GM18868 (cell line): ENCODE measurements at regions not wholly inside any gene's neighbourhood (a gene's known extent, or its start where the extent isn't known, plus 50 kb on each side); places are given as distances from the start of the nearest gene placed in this dataset.
A peak's percentile ranks its signal among the peaks of the same experiment; 100 is the strongest.
"Not testable (repeated sequence)": the region's sequence is repeated elsewhere in the genome, so short reads cannot be mapped to it uniquely, and the experiment has no call there.

Source experiments
- ATAC-seq: cut with Tn5 transposase; IDR thresholded peaks from one replicate; pipeline ENCODE4 v1.9.1; 2021; ENCODE audit warnings: mild to moderate bottlenecking, moderate library complexity; ENCODE audit not compliant: unreplicated experiment

DNA sequence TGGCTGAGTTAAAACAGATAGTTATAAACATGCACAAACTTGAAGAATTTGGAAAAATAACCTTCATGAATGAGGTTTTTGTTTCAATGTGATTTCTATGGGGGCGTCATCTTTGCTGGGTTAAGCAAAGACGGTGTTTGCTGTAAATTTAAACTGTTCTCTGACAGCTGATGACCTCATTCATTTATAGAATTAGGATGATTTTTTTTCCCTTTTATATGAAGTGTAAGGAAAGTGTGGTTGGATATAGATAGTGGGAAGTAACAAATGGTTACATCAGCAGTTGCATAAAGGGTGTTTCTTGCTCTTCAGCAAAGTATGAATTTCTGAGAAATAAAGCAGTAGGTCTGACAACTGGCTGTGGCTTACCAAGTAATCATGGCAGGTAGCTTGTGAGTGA lies 137.2 kb upstream of the CENPW start:
- ATAC-seq = no peak

DNA sequence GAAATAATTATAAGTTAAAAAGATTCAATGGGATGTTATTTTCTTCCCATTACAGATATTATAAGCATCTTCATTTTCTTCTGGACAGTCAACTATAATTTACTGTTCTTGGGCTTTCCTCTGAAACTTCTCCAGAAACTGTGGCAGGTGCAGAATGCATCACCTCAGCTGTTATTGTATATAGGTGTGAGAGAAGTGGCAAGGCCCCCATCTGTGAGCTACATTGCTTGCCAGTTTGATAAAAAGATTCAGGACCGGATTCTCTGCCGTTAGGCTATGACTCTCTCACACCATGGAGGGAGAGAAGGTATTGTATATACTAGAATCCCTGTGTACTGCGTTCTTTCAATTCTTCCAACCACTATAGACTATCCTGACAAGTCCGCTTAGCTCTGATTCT lies 135.8 kb upstream of the CENPW start:
- no peak for ATAC-seq

DNA sequence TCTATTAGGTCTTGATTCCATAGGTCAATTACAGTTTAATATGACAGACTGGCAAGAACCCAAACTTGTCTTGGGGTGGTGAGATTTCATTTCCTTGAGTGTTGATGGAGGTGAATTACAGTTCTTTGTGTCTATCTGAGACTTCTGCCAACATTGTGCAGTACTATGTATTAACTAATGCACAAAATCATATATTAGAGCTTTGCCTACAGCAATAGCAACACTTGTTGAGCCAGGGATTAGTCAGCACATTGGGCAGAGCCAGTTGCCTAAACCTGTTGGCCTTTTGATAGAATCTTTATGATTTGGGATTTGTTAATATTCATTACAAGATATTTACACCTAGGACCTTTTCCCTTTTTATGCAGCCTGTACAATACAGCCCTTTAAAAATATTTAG lies 135.3 kb upstream of the CENPW start:
- no peak for ATAC-seq

DNA sequence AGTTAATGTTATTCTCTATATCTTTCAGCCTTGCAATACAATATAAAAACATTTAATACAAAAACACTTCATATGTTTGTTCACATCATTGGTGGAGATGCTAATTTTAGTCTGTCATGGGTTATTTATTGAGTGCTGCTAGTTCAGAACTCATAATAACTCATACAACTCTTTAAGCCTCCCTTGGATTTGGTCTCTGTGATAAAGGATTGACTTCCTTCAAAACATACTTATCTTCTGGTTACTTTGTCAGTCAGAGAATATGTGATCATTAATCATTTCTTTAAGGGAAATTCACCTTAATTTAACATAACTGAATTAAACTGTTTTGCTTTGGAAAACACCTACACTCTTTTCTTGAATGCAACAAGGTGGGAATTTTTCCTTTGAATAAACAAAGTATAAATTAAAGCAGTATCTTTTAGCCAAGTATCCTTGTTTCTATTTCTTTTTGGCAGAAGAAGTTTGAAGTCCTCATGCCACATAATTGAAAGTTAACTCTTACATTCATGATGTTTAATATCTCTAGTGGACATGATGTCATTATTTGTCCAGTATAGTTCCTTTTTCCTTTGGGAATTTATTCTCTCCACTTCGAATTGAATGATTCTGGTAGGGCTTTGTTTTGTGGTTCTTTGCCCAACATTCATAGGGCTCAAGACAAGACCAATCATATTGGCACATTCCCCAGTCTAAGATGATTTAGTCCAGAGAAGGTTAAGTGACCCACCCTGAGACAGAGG lies 133.2 kb upstream of the CENPW start:
- no peak for ATAC-seq

DNA sequence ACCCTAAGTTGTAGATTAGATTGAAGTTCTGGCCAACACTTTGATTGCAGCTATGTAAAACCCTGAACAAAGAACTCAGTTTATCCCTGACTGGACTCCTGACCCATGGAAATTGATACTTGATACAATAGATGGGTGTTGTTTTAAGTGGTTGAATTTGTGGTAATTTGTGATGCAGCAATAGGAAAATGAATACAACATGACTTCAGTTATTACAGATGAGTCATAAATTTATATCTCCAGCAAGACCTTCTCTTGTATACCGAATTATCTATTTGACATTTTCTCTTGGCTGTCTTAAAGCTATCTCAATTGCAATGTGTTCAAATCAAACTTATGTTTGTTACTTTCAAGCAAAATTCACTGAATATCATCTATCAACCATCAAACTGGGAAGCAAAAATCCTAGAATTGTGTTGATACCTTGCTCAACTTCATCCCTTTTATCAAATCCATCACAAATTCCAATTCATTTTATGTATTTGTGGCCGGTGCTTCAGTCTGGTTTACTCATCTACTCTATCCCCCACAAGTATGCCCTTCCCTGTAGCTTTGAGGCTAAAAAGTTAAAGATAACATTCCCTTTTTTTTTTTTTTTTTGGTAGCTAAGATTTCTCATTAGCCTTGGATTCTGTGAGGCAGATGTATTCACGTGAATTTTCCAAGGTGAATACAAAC lies 129.4 kb upstream of the CENPW start:
- no peak for ATAC-seq

DNA sequence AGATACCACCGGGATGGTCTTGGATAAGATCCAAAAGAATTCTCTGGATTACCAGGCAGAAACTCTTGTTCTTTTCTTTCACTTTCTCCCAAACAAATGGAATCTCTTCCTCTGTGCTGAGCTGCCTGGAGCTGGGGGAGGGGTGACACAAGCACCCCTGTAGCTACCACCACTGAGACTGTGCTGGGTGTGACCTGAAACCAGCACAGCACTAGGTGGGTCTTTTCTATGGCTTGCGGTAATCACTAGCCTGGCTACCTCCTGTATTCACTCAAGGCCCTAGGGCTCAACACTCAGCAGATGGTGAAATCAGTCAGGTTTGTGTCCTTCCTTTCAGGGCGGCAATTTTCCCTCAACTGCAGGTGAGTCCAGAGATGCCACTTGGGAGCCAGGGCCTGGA lies 122.4 kb upstream of the CENPW start:
- no peak for ATAC-seq

DNA sequence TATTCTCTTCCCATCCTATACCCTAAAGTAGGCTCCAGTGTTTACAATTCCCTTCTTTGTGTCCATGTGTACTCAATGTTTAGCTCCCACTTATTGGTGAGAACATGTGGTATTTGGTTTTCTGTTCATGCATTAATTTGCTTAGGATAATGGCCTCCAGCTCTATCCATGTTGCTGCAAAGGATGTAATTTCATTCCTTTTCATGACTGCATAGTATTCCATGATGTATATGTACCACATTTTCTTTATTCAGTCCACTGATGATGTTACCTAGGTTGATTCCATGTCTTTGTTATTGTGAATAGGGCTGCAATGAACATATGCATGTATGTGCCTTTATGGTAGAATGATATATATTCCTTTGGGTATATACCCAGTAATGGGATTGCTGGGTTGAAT lies 119.0 kb upstream of the CENPW start:
- ATAC-seq = not testable (repeated sequence)

DNA sequence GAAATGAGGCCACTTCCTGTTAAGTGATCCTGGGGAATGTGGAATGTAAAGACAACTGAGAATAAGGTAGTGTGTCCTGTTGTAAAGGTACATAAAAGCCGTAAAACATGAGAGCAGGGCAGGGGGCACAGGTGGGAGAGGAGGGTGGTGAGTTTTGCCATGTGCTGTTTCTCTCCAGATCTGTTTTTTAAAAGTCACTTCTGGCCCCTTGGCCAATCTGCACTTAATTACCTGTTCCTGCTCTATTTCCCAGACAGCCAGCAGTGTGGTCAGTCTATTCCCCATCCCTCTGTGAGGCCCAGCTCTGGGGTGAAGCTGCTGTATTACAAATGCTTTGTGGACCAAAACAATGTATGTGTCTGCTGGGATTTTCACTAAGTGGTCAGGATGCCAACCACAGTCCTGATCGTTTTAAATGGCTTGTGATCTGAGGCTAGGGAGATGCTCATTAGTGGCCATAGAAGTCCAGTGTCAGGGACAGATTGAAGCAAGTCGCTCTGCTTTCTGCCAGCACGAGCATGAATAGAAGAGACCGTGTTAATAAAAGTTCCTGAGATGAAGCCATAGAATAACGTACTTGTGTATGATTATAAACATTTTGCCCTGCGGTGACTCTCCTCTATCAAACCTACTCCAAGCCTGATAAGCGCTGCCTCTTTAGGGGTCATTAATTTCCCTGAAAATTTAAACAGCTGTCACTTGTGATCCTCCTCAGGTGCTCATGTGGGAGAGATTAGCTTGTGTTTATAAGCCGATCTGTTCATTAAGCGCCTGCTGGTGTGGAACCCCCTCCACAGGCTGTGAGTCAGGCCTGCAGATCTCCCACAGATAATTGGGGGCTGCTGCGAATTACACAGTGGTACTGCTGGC lies 111.8 kb upstream of the CENPW start:
- no peak for ATAC-seq

DNA sequence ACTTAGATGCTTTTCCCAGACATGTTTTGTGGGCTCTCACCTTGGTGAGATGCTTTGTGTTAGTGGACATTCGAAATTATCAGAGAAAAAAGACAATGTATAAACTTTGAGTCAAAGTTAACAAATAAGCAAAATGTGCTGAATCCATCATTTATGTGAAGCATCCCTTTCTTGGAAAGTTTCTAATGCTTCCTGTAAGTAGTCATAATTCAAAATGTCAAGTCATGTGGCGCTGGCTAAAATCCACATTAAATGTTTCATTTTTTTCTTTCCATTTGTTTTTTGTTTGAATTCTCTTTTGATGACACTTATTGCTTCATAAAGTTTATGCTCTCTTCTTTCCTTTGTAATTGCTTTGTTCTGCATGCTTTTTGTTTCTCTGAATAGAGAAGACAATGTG lies 107.2 kb upstream of the CENPW start:
- ATAC-seq = no peak

DNA sequence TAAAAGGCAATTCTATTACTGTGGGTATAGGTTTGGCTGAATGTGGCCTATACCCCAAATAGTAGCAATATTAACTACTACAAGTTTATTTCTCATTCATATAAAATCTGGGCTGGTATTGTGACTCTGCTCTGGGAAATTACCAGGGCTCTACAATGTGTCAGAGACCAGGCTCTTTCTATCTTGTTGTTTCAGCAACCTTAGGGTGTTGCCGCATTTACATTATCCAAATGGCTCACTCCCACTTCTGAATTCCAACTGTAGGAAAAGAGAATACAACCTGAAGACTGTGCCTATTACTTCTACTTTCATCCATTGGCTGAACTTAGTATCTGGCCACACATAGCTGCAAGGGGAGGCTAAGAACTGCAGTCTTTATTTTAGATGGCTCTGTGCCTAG lies 106.7 kb upstream of the CENPW start:
- ATAC-seq = no peak

DNA sequence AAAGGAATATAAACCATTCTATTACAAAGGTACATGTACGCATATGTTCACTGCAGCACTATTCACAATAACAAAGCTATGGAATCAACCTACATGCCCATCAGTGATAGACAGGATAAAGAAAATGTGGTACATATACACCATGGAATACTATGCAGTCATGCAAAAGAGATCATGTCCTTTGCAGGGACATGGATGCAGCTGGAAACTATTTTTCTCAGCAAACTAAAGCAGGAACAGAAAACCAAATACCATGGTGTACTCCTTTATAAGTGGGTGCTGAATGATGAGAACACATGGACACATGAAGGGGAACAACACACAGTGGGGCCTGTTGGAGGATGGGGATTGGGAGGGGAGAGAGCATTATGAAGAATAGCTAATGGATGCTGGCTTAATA lies 104.6 kb upstream of the CENPW start:
- no peak for ATAC-seq

DNA sequence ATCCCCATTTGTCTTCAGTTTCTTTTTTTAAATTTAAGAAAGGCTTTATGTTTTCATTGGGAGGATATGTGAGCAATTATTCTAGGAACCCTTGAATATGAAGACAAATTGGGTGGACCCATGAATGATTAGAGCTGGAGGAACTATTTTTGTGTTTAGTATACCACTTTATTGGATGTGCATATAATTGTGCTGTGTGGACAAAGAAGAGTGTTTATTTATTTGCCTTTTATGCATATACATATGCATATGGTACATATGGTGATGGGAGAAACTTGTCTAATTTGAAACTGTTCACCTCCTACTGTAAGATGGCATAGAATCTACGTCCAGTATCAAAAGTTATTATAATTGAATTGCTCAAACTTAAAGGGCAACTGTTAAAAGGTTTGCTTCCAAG lies 94.8 kb upstream of the CENPW start:
- ATAC-seq = no peak

DNA sequence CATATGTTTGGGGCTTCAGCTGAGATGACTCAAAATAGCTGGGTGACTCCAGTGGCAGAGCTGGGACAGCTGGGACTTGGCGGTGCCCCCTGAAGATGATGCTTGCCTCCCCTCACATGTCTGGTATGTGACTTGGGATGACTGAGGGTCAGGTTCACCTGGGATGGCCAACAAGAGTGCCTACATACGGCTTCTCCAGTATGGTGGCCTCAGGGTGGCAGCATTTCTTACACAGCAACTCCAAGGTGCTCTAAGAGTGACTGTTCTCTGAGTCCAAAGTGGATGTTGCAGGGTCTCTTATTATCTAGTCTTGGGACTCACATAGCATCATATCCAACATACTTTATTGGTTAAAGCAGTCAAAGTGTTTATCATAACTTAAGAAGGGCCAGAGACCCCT lies 87.8 kb upstream of the CENPW start:
- ATAC-seq = no peak

DNA sequence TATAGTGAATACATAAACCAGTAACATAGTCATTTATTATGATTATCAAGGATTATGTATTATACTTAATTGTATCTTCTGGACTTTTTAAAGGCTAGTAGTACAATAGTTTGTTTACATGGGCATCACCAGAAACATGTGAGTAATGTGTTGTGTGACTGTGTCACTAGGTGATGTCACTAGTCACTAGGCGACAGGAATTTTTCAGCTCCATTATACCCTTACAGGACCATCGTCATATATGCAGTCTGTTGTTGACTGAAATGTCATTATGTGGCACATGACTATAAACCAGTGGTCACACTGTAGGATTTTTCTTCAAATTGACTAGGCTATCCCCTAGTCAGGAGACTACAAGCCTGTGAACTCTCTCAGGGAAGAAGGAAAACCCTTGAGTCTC lies 86.5 kb upstream of the CENPW start:
- no peak for ATAC-seq

DNA sequence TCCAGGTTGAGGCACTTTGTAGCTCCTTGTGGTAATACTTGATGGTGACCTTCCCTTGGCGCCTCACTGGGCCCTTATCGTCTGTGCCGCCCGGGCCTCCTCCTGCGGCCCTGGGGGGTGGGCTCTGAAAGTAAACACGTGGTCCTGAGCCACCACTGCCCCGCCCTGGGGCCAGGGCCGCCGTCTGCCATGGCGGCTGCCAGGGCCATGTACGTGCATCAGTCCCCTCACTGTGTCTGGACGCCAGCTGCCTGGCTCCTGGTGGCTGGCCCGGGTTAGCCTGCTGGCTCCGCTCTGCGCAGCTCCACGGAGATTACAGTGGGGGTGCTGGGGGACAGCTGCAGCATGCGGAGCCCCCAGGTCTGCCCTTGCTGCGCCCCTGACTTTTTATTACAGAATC lies 81.8 kb upstream of the CENPW start:
- no peak for ATAC-seq

DNA sequence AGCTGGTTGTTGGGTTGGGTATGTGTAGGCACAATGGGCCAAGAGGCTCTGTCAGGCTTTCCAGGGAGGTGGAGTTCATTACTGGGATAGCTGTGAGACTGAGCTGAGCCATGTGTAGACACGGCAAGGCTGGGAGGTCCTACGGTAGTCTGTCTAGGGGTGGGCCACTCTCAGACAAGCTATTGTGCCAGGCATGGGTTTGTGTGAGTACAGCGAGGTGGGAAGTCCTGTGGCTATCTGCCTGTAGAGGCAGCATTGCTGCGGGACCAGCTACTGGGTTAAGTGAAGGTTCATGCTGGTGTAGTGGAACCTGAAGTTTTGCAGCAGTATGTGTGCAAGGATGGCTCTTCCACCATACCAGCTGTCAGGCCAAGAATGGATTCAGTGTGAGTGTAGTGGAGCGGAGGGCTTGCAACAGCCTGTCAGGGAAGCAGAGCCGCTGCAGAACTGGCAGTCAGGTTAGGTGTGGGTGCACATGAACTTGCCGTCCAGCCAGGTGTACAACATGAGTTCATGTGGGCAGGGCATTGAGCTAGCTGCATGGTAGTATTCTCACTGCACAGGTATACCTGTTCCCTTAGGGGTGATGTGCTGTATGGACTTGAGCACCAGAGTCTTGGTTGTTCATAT lies 78.0 kb upstream of the CENPW start:
- ATAC-seq = no peak

DNA sequence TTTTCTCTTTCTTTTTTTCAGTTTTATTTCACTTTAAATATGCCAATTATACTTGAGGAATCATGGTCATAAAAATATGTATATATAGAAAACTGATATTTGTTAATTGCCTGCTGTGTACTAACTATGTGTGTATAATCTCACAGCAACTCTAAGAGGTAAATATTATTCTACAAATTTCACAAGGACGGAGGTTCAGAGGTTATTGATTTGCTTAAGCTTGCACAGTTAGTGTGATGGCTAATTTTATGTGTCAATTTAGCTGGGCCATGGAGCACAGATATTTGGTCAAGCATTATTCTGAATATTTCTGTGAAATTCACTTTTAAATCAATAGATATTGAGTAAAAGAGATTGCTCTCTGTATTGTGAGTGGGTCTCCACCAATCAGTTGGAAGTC lies 75.7 kb upstream of the CENPW start:
- ATAC-seq = no peak

DNA sequence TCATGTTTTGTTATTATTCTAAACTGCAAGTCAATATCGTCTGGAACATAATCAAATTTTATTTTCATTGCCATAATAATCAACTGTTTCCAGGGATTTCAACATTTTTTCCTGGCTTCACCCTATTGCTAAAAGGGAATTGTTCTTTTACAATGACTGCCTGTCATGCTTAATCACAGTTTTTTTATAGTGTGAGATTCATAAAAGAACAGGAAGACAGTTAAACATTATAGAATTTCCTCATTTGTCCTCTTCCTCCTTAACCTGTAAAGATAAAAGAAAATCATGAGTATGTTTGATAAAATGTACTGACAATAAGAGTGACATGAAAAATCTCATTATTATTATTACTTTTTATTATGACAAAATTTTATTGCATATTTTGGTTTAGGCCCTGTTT lies 73.3 kb upstream of the CENPW start:
- no peak for ATAC-seq

DNA sequence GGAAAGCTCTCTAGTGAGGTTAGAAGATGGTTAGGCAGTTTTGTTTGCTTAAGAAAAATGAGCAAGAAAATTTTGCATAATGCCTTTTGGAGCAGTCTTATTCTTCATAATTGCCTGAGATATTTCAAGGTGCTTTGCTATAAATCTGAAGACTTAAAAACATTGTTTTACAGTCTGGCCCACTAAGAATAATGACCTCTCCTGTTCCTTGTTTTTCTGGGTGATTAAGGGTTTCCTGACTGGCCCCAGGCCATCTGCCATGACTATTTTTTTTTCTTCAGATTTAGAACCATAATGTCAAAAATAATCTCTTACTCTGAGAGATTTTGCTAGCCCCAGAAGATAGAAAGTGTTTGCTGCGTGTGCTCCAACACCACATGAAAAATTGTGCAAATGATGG lies 72.3 kb upstream of the CENPW start:
- peak; percentile 25 for ATAC-seq

DNA sequence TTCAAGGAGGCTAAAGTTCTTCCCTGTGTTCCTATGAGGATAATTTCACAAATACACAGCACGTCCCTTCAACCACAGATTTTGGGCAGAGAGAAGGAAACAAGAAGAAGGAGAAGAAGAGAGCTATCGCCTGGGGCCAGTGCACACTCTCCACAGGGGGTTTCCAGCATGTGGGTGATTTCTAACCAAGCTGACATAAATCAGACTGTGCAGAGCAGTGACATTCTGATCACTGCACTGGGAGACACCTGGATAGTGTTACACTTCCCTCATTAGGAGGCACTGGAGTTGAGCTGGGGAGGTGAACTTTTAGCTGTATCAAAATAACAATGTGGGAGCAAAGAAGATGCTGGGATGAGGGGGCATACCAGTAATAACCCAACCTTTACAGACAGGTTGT lies 71.8 kb upstream of the CENPW start:
- peak; percentile 99 for ATAC-seq

DNA sequence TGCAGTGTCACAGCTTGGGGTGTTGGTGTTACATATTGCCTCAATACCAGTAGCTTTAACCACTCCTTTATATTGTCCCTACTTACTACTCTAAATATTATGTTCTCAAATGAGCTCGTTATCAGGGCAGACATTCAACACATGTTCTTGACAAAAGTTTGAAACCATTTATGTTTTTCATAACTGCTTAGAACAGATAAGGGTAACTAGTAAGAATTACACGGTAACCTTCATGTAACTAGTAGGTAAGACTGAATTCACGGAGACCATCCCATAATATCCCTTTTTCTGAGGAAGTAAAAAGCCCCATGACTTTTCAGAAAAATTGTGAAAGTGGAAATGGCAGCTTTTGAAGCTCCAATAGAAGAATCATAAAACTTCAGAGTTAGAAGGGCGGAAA lies 59.6 kb upstream of the CENPW start:
- ATAC-seq = no peak
